Spleen (tissue), 11 donors: ENCODE measurements at regions not wholly inside any gene's neighbourhood (a gene's known extent, or its start where the extent isn't known, plus 50 kb on each side); places are given as distances from the start of the nearest gene placed in this dataset.

Experiments used
- DNase-seq: peaks from one replicate; pipeline ENCODE4 v3.0.0-alpha.2; 2020
- H3K27ac ChIP-seq, 8 donors: fragments of 200-600 bp; sonication (generic) in 7 of 8; 1 replicate in 4 of 8; 2 replicates in 4 of 8; pipeline versions ENCODE4 v1.5.0 to v1.8.0; 2016 to 2021; ENCODE audit warnings: inconsistent platforms in 4 of 8, mild to moderate bottlenecking in 4 of 8, moderate library complexity in 1 of 8
- H3K27me3 ChIP-seq, 7 donors: fragments of 200-600 bp; sonication (generic) in 6 of 7; replicated peaks in 1 of 7; 1 replicate in 4 of 7; 2 replicates in 3 of 7; pipeline versions ENCODE4 v1.5.0 to v1.8.0; 2016 to 2021; ENCODE audit warnings: inconsistent platforms in 3 of 7, mild to moderate bottlenecking in 1 of 7
- H3K36me3 ChIP-seq, 6 donors: fragments of 200-600 bp; sonication (generic) in 5 of 6; 1 replicate in 4 of 6; 2 replicates in 2 of 6; pipeline versions ENCODE4 v1.5.0 to v1.8.0; 2016 to 2021; ENCODE audit warnings: inconsistent platforms in 2 of 6
- H3K4me1 ChIP-seq, 6 donors: fragments of 200-600 bp; sonication (generic) in 5 of 6; 1 replicate in 3 of 6; 2 replicates in 3 of 6; pipeline versions ENCODE4 v1.5.0 to v1.8.0; 2016 to 2021; ENCODE audit warnings: inconsistent platforms in 3 of 6
- H3K4me3 ChIP-seq, 8 donors: fragments of 200-600 bp; sonication (generic) in 7 of 8; 1 replicate in 4 of 8; 2 replicates in 4 of 8; pipeline versions ENCODE4 v1.5.0 to v1.8.0; 2016 to 2021; ENCODE audit warnings: inconsistent platforms in 4 of 8, mild to moderate bottlenecking in 4 of 8, moderate library complexity in 2 of 8
- H3K9me3 ChIP-seq, 8 donors: fragments of 200-600 bp; sonication (generic) in 7 of 8; 1 replicate in 4 of 8; 2 replicates in 4 of 8; pipeline versions ENCODE4 v1.5.0 to v1.8.0; 2016 to 2021; ENCODE audit warnings: inconsistent platforms in 4 of 8
- POLR2A ChIP-seq, 3 donors: fragments of 450-650 bp; IDR thresholded peaks; one replicate each; pipeline ENCODE4 v1.5.1; 2017; ENCODE audit warnings: antibody characterized with exemption in 3 of 3, mild to moderate bottlenecking in 1 of 3
- POLR2AphosphoS5 ChIP-seq, 3 donors: sonication (generic); formaldehyde crosslinking; IDR thresholded peaks; one replicate each; pipeline ENCODE4 v1.5.1; 2017; ENCODE audit warnings: antibody characterized with exemption in 3 of 3
- WGBS, 5 donors: extraction: QIAGEN DNeasy Blood & Tissue Kit in 3 of 5; methylation state at CpG; one replicate each; pipeline versions ENCODE4 v1.1.5 to v1.1.7; 2013 to 2018; 5-methylcytosine and 5-hydroxymethylcytosine counted together
- intact Hi-C: fragments of 100-400 bp; cut with DNase I; formaldehyde crosslinking; loops from one replicate; pipeline ENCODE4 v1.15.0; 2023; ENCODE audit warnings: low total_unique reads
- TF ChIP-seq, protein P1 (sequence below), 11 experiments: fragments of 200-600 bp in 7 of 11; fragments of 450-650 bp in 4 of 11; sonication (generic) in 4 of 11; IDR thresholded peaks in 8 of 11; conservative IDR thresholded peaks in 3 of 11; 1 replicate in 7 of 11; 2 replicates in 4 of 11; pipeline versions ENCODE4 v1.4.0 to v1.8.0; 2016 to 2021; ENCODE audit warnings: antibody characterized with exemption in 11 of 11, inconsistent platforms in 4 of 11, mild to moderate bottlenecking in 1 of 11
- donor health status: healthy with polysubstance abuse.
- donor health status: DM: no; HTN: no; CAD: no; lungs with moderate emphysema.
- donor health status: DM: no; HTN: no; CAD: no.
- donor health status: Bipolar disorder and iron deficiency.
- donor health status: healthy.
- donor health status: DM: no; HTN: no; CAD: no.
- donor health status: DM: yes; HTN: yes; CAD: no.

DNA sequence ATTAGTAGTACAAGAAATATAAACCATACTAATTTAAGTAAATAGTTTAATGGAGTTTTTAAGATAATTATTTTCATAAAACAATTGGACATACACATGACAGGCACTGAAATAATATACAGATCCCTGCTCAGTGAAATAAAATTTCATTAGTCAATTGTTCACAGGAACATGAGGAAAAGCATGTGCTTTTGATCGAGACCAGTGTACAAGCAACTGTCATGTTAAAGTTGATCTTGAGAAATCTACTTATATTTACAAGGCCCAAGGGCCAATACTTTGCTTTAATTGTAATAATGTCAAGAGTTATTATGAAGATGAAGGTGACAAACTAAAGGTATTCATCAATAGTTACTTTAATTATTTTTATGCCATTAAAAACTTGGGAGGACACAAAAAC, 792.7 kb upstream of the LUZP2 start:
- Histone ChIP-seq H3K27me3 (no peaks in the 10 kb centered on the region), H3K9me3 (peaks cover 0 to 12% (median 0%) of the 10 kb centered on the region in 8 donors), H3K27ac (no peak overlapping the region), H3K36me3 (no peaks in the 10 kb centered on the region), H3K4me3 (no peak overlapping the region), H3K4me1 (no peaks in the 10 kb centered on the region)
- 71 to 91% (median 74%) methylated on average over 1 of the region's 1 CpG for WGBS, 5 donors
- TF ChIP-seq POLR2AphosphoS5 (IDR thresholded peaks at IDR 0.05) (no peak), POLR2A (IDR thresholded peaks at IDR 0.05) (no peak)
- TF ChIP-seq, protein P1, sequence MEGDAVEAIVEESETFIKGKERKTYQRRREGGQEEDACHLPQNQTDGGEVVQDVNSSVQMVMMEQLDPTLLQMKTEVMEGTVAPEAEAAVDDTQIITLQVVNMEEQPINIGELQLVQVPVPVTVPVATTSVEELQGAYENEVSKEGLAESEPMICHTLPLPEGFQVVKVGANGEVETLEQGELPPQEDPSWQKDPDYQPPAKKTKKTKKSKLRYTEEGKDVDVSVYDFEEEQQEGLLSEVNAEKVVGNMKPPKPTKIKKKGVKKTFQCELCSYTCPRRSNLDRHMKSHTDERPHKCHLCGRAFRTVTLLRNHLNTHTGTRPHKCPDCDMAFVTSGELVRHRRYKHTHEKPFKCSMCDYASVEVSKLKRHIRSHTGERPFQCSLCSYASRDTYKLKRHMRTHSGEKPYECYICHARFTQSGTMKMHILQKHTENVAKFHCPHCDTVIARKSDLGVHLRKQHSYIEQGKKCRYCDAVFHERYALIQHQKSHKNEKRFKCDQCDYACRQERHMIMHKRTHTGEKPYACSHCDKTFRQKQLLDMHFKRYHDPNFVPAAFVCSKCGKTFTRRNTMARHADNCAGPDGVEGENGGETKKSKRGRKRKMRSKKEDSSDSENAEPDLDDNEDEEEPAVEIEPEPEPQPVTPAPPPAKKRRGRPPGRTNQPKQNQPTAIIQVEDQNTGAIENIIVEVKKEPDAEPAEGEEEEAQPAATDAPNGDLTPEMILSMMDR (IDR thresholded peaks at IDR 0.05 in 8 of 11, conservative IDR thresholded peaks at IDR 0.05 in 3 of 11): no peak
- no peak for DNase-seq
- intact Hi-C loops: no loop called here

DNA sequence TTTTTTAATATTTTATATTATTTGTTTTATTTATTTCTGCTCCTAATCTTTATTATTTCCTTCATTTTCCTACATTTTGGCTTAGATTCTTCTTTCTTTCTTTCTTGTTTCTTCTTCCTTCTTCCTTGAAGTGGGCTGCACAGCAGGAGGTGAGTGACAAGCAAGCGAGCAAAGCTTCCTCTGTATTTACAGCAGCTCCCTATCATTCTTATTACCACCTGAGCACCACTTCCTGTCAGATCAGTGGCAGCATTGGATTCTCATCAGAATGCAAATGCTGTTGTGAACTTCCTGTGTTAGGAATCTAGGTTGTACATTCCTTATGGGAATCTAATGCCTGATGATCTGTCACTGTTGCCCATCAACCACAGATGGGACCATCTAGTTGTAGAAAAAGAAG, 784.9 kb upstream of the LUZP2 start:
- Histone ChIP-seq H3K27me3 (no peaks in the 10 kb centered on the region), H3K4me3 (no peak overlapping the region), H3K36me3 (no peaks in the 10 kb centered on the region), H3K27ac (no peak overlapping the region), H3K9me3 (peaks cover 0 to 28% (median 3%) of the 10 kb centered on the region in 8 donors), H3K4me1 (no peaks in the 10 kb centered on the region)
- intact Hi-C loops: no loop called here
- 66 to 81% (median 75%) methylated on average over 1 of the region's 1 CpG for WGBS, 5 donors
- no peak for DNase-seq
- TF ChIP-seq POLR2AphosphoS5 (IDR thresholded peaks at IDR 0.05): no peak
- no peak for TF ChIP-seq POLR2A (IDR thresholded peaks at IDR 0.05)
- TF ChIP-seq, protein P1 (IDR thresholded peaks at IDR 0.05 in 8 of 11, conservative IDR thresholded peaks at IDR 0.05 in 3 of 11): no peak

DNA sequence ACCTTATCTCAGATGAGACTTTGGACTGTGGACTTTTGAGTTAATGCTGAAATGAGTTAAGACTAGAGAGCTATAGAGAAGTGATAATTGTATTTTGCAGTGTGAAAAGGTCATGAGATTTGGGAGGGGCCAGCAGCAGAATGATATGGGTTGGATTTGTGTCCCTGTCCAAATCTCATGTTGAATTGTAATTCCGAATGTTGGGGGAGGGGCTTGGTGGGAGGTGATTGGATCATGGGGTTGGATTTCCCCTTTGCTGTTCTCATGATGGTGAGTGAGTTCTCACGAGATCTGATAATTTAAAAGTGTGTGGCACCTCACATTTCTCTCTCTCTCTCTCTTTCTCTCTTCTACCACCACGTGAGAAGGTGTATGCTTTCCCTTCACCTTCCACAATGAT, 777.8 kb upstream of the LUZP2 start:
- Histone ChIP-seq H3K9me3 (peaks cover 0 to 31% (median 12%) of the 10 kb centered on the region in 8 donors), H3K4me1 (no peaks in the 10 kb centered on the region), H3K27me3 (no peaks in the 10 kb centered on the region), H3K27ac (no peak overlapping the region), H3K4me3 (no peak overlapping the region), H3K36me3 (no peaks in the 10 kb centered on the region)
- intact Hi-C loops: no loop called here
- DNase-seq: no peak
- 67 to 90% (median 70%) methylated on average over 3 of the region's 3 CpGs for WGBS, 5 donors
- TF ChIP-seq, protein P1 (IDR thresholded peaks at IDR 0.05 in 8 of 11, conservative IDR thresholded peaks at IDR 0.05 in 3 of 11): no peak
- TF ChIP-seq POLR2A (IDR thresholded peaks at IDR 0.05) (no peak), POLR2AphosphoS5 (IDR thresholded peaks at IDR 0.05) (no peak)

DNA sequence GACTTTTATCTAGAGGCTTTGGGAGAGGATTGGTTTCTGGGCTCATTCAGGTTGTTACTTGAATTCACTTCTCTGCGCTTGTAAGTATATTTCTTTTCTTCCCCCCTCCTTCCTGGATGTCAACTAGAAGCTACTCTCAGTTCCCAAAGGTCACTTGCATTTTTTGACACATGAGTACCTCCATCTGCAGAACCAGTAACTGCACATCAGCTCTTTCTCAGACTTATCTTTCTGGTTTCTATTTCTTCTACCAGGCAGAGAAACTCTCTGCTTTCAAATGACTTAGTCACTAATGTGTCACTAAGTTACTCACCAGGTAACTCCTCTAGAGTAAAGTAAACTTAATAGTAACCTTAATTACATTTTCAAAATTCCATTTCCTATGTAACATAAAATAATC, 773.0 kb upstream of the LUZP2 start:
- no peak for DNase-seq
- 71 to 93% (median 79%) methylated on average over 1 of the region's 1 CpG for WGBS, 5 donors

More for the DNA sequence above, 773.0 kb upstream of the LUZP2 start:
- TF ChIP-seq POLR2AphosphoS5 (IDR thresholded peaks at IDR 0.05) (no peak), POLR2A (IDR thresholded peaks at IDR 0.05) (no peak)
- TF ChIP-seq, protein P1 (IDR thresholded peaks at IDR 0.05 in 8 of 11, conservative IDR thresholded peaks at IDR 0.05 in 3 of 11): no peak
- Histone ChIP-seq H3K4me1 (no peaks in the 10 kb centered on the region), H3K27ac (no peak overlapping the region), H3K27me3 (no peaks in the 10 kb centered on the region), H3K9me3 (peaks cover 0 to 4% (median under 1%) of the 10 kb centered on the region in 8 donors), H3K4me3 (no peak overlapping the region), H3K36me3 (no peaks in the 10 kb centered on the region)
- intact Hi-C loops: no loop called here
